ENCODE measurements at regions not wholly inside any gene's neighbourhood (a gene's known extent, or its start where the extent isn't known, plus 50 kb on each side); places are given as distances from the start of the nearest gene placed in this dataset.

DNA sequence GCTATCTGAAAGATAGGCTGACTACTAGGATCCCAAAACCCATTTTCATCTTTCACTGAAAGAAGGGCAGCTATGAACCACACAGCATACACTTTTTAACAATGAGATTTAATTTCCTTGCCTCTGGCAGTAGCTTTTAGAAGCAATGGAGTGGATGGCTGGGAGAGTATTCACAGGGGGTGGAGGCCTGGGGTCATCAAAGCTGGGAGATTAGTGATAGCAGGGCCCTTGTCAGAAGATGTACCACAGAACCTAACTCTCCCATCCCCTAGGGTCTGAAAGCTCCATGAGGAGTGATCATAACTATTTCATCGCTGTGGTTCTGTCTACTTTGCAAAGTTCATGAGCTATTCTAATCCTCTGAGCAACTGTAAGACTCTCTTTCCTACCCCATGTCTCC, 332.2 kb downstream of the PRELID2 start:
- TF ChIP-seq, protein P1, sequence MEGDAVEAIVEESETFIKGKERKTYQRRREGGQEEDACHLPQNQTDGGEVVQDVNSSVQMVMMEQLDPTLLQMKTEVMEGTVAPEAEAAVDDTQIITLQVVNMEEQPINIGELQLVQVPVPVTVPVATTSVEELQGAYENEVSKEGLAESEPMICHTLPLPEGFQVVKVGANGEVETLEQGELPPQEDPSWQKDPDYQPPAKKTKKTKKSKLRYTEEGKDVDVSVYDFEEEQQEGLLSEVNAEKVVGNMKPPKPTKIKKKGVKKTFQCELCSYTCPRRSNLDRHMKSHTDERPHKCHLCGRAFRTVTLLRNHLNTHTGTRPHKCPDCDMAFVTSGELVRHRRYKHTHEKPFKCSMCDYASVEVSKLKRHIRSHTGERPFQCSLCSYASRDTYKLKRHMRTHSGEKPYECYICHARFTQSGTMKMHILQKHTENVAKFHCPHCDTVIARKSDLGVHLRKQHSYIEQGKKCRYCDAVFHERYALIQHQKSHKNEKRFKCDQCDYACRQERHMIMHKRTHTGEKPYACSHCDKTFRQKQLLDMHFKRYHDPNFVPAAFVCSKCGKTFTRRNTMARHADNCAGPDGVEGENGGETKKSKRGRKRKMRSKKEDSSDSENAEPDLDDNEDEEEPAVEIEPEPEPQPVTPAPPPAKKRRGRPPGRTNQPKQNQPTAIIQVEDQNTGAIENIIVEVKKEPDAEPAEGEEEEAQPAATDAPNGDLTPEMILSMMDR (IDR thresholded peaks at IDR 0.05): no peak
- intact Hi-C loops (cut with DNase I, micrococcal nuclease): no loop called here
- H3K4me1 ChIP-seq (ENCODE audit: low read depth): peaks cover 12% of the 10 kb centered on the region
- H3K36me3 ChIP-seq (ENCODE audit: low read depth): no peaks in the 10 kb centered on the region
- DNase-seq (no peak), ATAC-seq (no peak)
- no peak overlapping the region for H3K4me3 ChIP-seq
- H3K9me3 ChIP-seq: no peaks in the 10 kb centered on the region

DNA sequence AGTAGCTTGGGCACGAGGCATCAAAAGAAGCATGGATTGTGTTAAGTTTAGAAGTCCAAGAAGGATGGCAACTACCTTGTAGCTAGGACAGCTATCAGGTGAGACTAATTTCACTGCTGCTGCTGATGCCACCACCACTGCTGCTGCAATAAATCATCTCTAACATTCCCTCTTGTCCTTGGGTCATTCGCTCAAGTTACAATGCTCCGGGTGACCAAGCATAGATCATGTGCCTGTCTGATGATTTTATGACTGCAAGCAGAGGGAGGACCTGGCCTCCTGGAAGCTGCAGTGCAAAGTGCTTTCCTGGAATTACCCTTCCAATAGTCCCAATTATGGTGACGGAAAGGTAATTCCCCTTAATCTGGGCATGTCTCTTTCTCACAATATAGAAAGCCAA, 334.4 kb downstream of the PRELID2 start:
- Histone ChIP-seq H3K36me3 (ENCODE audit: low read depth) (no peaks in the 10 kb centered on the region), H3K4me3 (no peak overlapping the region), H3K9me3 (no peaks in the 10 kb centered on the region), H3K4me1 (ENCODE audit: low read depth) (peaks cover 12% of the 10 kb centered on the region)
- intact Hi-C loops (cut with DNase I, micrococcal nuclease): no loop called here
- DNase-seq (peak in 2 of 3 donors; percentile 30 to 61), ATAC-seq (peak; percentile 98)
- TF ChIP-seq, protein P1 (IDR thresholded peaks at IDR 0.05): no peak

DNA sequence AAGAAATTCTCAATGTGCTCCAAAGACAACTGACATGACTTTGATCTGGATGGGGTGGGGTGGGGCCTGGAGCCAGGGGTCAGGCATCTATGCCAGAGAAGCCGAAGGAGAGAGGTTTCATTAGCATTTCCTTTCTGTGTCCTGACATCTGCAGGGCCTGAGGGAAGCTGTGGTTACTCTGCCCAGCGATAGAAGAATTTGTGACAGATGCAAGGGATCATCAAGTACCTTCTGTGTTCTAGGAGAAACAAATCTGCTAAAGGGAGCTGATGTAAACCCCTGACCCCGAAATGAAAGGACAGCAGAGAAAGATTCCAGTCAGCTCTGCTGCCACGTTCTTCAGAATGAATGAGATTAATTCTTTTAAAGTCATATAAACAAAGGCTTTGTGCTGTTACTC, 335.7 kb downstream of the PRELID2 start:
- Histone ChIP-seq H3K36me3 (ENCODE audit: low read depth) (no peaks in the 10 kb centered on the region), H3K4me3 (no peak overlapping the region), H3K4me1 (ENCODE audit: low read depth) (peaks cover 12% of the 10 kb centered on the region), H3K9me3 (no peaks in the 10 kb centered on the region)
- no peak for DNase-seq
- no peak for ATAC-seq
- TF ChIP-seq, protein P1 (IDR thresholded peaks at IDR 0.05): no peak
- intact Hi-C loops (cut with DNase I, micrococcal nuclease): no loop called here

DNA sequence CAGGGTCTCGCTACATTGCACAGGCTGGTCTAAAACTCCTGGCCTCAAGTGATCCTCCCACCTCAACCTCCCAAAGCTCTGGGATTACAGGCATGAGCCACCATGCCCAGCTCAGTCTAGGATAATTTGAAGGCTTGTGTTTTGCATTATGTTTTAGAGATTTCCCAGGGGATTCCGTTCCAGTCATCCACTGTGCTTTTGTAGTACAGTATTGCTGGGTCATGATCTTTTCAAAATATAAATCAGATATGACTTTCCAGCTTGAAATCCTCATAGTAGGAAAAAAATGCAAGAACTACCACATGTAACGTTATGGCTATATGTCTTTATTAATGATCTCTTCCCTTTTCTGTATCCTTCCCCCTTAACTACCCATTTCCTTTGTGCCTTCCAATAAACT, 338.1 kb downstream of the PRELID2 start:
- TF ChIP-seq, protein P1 (IDR thresholded peaks at IDR 0.05): no peak
- H3K36me3 ChIP-seq (ENCODE audit: low read depth): no peaks in the 10 kb centered on the region
- peaks cover 12% of the 10 kb centered on the region for H3K4me1 ChIP-seq (ENCODE audit: low read depth)
- intact Hi-C loops (cut with DNase I, micrococcal nuclease): no loop called here
- H3K4me3 ChIP-seq: no peak overlapping the region
- no peak for ATAC-seq
- no peak for DNase-seq
- H3K9me3 ChIP-seq: no peaks in the 10 kb centered on the region

DNA sequence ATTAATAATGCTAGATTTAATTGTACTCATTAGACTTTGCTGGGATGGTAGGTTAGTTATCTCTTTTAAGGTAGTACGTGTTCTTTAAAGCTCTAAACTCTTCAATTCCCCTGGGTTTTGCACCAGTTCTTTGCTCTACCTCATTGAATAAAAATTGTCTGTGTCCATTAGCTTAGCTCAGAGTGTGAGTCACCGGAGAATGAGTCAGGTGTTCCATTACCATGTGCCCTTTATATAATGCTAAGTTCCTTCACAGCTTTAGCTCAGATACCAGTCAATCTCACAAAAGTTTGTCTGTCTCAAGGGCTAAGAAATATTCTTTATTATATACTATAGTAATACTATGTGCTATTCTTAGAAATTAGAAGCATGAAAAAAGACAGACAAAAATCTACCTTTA, 339.4 kb downstream of the PRELID2 start:
- H3K4me3 ChIP-seq: no peak overlapping the region
- intact Hi-C loops (cut with DNase I, micrococcal nuclease): no loop called here
- DNase-seq (no peak), ATAC-seq (peak; percentile 64)
- H3K4me1 ChIP-seq (ENCODE audit: low read depth): peaks cover 5% of the 10 kb centered on the region
- no peaks in the 10 kb centered on the region for H3K9me3 ChIP-seq
- H3K36me3 ChIP-seq (ENCODE audit: low read depth): no peaks in the 10 kb centered on the region
- TF ChIP-seq, protein P1 (IDR thresholded peaks at IDR 0.05): no peak

DNA sequence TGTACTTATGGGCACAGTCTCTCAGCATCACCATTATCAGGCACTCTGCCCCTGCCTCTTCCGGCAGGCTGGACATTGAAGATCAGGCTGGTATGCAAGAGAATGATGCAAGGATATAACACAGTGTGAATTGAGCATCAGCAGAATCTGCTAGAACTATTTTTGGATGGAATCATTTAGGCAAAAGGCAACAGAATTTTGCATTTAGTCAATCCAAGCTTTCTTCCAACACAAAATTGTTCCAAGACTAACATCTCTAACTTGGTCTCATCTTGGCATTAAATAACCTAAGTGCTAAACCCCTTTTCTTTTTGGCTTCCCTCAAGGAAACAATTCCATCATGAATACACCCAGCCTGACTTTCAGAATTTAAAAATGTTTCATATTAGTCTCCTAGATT, 339.9 kb downstream of the PRELID2 start:
- no peaks in the 10 kb centered on the region for H3K9me3 ChIP-seq
- TF ChIP-seq, protein P1 (IDR thresholded peaks at IDR 0.05): no peak
- no peaks in the 10 kb centered on the region for H3K36me3 ChIP-seq (ENCODE audit: low read depth)
- H3K4me1 ChIP-seq (ENCODE audit: low read depth): no peaks in the 10 kb centered on the region
- ATAC-seq: no peak
- no peak for DNase-seq
- no peak overlapping the region for H3K4me3 ChIP-seq
- intact Hi-C loops (cut with DNase I, micrococcal nuclease): no loop called here
